OCI-LY1 (cell line): ENCODE measurements at regions not wholly inside any gene's neighbourhood (a gene's known extent, or its start where the extent isn't known, plus 50 kb on each side); places are given as distances from the start of the nearest gene placed in this dataset.

Experiments used
- H2AFZ ChIP-seq: fragments of 200-600 bp; sonication (generic), shearing (Covaris generic); 2 replicates; pipeline ENCODE4 v1.6.0; 2014; ENCODE audit warnings: antibody characterized with exemption, mild to moderate bottlenecking, low read length
- H3F3A ChIP-seq: fragments of 200-600 bp; sonication (generic), shearing (Covaris generic); 2 replicates; pipeline ENCODE4 v1.6.0; 2014; ENCODE audit warnings: mild to moderate bottlenecking, antibody characterized with exemption, low read length, moderate library complexity; ENCODE audit not compliant: insufficient read depth
- H3K27ac ChIP-seq: fragments of 200-600 bp; sonication (generic); 2 replicates; pipeline ENCODE4 v1.5.1; 2014; ENCODE audit warnings: low read length, mixed run types, mild to moderate bottlenecking, low read depth; ENCODE audit not compliant: poor library complexity, severe bottlenecking
- H3K27me3 ChIP-seq: fragments of 200-600 bp; sonication (generic); 2 replicates; pipeline ENCODE4 v1.6.0; 2014; ENCODE audit warnings: antibody characterized with exemption, mild to moderate bottlenecking, low read length, moderate library complexity; ENCODE audit not compliant: insufficient read depth
- H3K36me3 ChIP-seq: fragments of 200-600 bp; sonication (generic); 2 replicates; pipeline ENCODE4 v1.6.1; 2014; ENCODE audit warnings: mild to moderate bottlenecking, antibody characterized with exemption, low read length, moderate library complexity, mixed read lengths; ENCODE audit not compliant: insufficient read depth
- H3K4me1 ChIP-seq: fragments of 200-600 bp; sonication (generic); 2 replicates; pipeline ENCODE4 v1.5.1; 2014; ENCODE audit warnings: mild to moderate bottlenecking, low read length, moderate library complexity; ENCODE audit not compliant: insufficient read depth, severe bottlenecking
- H3K4me2 ChIP-seq: fragments of 200-600 bp; sonication (generic), shearing (Covaris generic); 2 replicates; pipeline ENCODE4 v1.6.1; 2014; ENCODE audit warnings: low read length
- H3K4me3 ChIP-seq: fragments of 200-600 bp; sonication (generic); 2 replicates; pipeline ENCODE4 v1.5.1; 2014; ENCODE audit warnings: low read length, low read depth, mild to moderate bottlenecking, mixed read lengths; ENCODE audit not compliant: poor library complexity, severe bottlenecking
- H3K79me2 ChIP-seq: fragments of 200-600 bp; shearing (Covaris generic); 2 replicates; pipeline ENCODE4 v1.6.1; 2016; ENCODE audit warnings: mixed run types, low read length, mixed read lengths; ENCODE audit not compliant: insufficient read depth
- H3K9ac ChIP-seq: fragments of 200-600 bp; sonication (generic), shearing (Covaris generic); 2 replicates; pipeline ENCODE4 v1.6.1; 2014; ENCODE audit warnings: mild to moderate bottlenecking, low read length, mixed read lengths
- H3K9me2 ChIP-seq: fragments of 200-600 bp; sonication (generic), shearing (Covaris generic); 2 replicates; pipeline ENCODE4 v1.6.1; 2014; ENCODE audit warnings: low read depth, mild to moderate bottlenecking, low read length, mixed read lengths
- H3K9me3 ChIP-seq: fragments of 200-600 bp; shearing (Covaris generic); 2 replicates; pipeline ENCODE4 v1.6.1; 2014; ENCODE audit warnings: low read length, mixed read lengths
- H4K20me1 ChIP-seq: fragments of 200-600 bp; sonication (generic), shearing (Covaris generic); 2 replicates; pipeline ENCODE4 v1.6.0; 2016; ENCODE audit warnings: mild to moderate bottlenecking, low read length; ENCODE audit not compliant: insufficient read depth
- EZH2 ChIP-seq: fragments of 200-600 bp; sonication (generic), shearing (Covaris generic); IDR thresholded peaks from 2 replicates; pipeline ENCODE4 v1.8.0; 2017; ENCODE audit warnings: borderline replicate concordance, mixed run types, mild to moderate bottlenecking, antibody characterized with exemption, low read length, moderate library complexity, mixed read lengths
- TF ChIP-seq, protein P1 (sequence below): fragments of 200-600 bp; sonication (generic), shearing (Covaris generic); IDR thresholded peaks from 2 replicates; pipeline ENCODE4 v1.5.1; 2017; ENCODE audit warnings: mild to moderate bottlenecking, antibody characterized with exemption, low read length, moderate library complexity, mixed read lengths

DNA sequence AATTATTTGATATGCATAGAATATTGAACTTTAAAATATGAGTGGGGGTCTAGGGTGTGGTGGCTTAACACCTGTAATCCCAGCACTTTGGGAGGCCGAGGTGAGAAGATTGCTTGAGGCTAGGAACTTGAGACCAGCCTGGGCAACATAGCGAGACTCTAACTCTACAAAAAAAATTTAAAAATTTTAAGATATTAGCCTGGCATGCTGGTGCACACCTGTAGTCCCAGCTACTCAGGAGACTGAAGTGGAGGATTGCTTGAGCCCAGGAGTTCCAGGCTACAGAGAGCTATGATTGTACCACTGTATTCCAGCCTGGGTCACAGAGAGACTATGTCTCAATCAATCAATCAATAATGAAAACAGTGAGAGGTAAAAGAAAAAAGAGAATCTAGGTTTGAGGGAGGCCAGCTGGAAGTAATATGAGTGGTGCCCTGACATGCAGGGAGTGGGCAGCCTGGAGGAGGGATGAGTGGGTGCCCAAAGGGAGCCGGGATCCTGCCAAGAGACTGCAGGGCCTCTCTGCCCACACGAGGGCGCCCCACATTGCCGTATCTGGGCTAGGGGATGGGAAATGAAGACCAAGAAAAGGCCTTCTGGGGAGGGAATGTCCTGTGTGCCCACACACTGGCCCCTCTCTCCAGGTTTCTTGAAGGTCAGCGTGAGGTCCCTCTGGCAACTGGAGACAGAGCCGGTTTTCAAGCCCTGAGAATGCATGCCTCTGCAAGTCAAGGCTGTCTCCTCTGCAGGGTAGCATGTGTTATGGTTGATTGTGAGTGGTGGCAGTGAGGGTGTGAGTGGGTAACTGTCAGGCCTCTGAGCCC is 93.9 kb upstream of the PPM1J start:
- Histone ChIP-seq H3K4me3 (no peak overlapping the region), H4K20me1 (no peaks in the 10 kb centered on the region), H3K79me2 (no peaks in the 10 kb centered on the region), H3K36me3 (no peaks in the 10 kb centered on the region), H3K4me1 (no peaks in the 10 kb centered on the region), H3K4me2 (no peak overlapping the region), H3K27ac (no peak overlapping the region), H3K9me2 (no peaks in the 10 kb centered on the region), H2AFZ (no peak overlapping the region), H3K9me3 (no peaks in the 10 kb centered on the region), H3F3A (no peaks in the 10 kb centered on the region), H3K27me3 (no peaks in the 10 kb centered on the region), H3K9ac (no peak overlapping the region)
- TF ChIP-seq EZH2 = no peak
- TF ChIP-seq, protein P1, sequence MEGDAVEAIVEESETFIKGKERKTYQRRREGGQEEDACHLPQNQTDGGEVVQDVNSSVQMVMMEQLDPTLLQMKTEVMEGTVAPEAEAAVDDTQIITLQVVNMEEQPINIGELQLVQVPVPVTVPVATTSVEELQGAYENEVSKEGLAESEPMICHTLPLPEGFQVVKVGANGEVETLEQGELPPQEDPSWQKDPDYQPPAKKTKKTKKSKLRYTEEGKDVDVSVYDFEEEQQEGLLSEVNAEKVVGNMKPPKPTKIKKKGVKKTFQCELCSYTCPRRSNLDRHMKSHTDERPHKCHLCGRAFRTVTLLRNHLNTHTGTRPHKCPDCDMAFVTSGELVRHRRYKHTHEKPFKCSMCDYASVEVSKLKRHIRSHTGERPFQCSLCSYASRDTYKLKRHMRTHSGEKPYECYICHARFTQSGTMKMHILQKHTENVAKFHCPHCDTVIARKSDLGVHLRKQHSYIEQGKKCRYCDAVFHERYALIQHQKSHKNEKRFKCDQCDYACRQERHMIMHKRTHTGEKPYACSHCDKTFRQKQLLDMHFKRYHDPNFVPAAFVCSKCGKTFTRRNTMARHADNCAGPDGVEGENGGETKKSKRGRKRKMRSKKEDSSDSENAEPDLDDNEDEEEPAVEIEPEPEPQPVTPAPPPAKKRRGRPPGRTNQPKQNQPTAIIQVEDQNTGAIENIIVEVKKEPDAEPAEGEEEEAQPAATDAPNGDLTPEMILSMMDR = peak; percentile 91

DNA sequence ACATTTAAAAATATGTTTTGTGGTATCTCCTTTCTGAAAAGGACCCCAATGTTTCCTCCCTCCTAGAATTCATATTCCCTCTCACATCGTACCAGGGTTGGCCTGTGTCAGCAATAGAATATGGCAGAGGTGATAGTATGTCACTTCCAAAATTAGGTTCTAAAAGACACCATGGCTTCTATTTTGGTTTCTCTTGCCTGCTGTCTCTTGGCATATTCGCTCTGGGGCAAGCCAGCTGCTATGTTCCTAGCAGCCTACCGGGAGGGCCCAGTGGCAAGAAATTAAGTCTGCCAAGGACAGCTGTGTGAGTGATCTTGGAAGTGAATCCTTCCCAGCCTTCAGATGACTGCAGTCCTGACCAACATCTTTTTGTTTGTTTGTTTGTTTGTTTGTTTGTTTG is 92.9 kb upstream of the PPM1J start:
- no peaks in the 10 kb centered on the region for H4K20me1 ChIP-seq
- H3K4me3 ChIP-seq = no peak overlapping the region
- H3K9ac ChIP-seq = no peak overlapping the region
- H3K4me2 ChIP-seq = no peak overlapping the region
- no peaks in the 10 kb centered on the region for H3K36me3 ChIP-seq
- H2AFZ ChIP-seq = no peak overlapping the region
- no peak overlapping the region for H3K27ac ChIP-seq
- H3K79me2 ChIP-seq = no peaks in the 10 kb centered on the region
- no peaks in the 10 kb centered on the region for H3K27me3 ChIP-seq
- no peaks in the 10 kb centered on the region for H3K9me3 ChIP-seq
- H3K9me2 ChIP-seq = no peaks in the 10 kb centered on the region
- no peaks in the 10 kb centered on the region for H3K4me1 ChIP-seq
- no peaks in the 10 kb centered on the region for H3F3A ChIP-seq
- TF ChIP-seq, protein P1 = no peak
- TF ChIP-seq EZH2 = no peak

DNA sequence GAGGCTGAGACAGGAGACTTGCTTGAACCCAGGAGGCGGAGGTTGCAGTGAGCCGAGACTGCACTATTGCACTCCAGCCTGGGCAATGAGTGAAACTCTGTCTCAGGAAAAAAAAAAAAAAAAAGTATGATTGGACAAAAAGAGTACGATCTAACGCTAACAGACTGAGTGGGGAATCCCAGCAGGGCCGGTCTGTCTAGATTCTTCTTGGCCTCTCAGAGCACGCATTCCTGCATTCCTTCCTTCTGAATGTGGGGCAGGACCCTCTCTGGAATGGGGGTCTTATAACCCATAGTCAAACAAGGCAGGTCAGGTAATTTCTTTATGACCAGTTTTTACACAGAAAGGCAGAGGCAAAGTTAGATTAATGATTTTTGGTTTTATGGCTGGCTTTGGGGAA is 92.0 kb upstream of the PPM1J start:
- H3K4me2 ChIP-seq = no peak overlapping the region
- no peaks in the 10 kb centered on the region for H3K9me2 ChIP-seq
- H3K79me2 ChIP-seq = no peaks in the 10 kb centered on the region
- no peak overlapping the region for H3K27ac ChIP-seq
- H3K4me3 ChIP-seq = no peak overlapping the region
- H3K9ac ChIP-seq = no peak overlapping the region
- H4K20me1 ChIP-seq = no peaks in the 10 kb centered on the region
- H3F3A ChIP-seq = no peaks in the 10 kb centered on the region
- no peaks in the 10 kb centered on the region for H3K9me3 ChIP-seq
- H3K4me1 ChIP-seq = no peaks in the 10 kb centered on the region
- H2AFZ ChIP-seq = no peak overlapping the region
- TF ChIP-seq EZH2 = no peak
- TF ChIP-seq, protein P1 = no peak
- H3K36me3 ChIP-seq = no peaks in the 10 kb centered on the region
- H3K27me3 ChIP-seq = no peaks in the 10 kb centered on the region
